ENCODE measurements at regions not wholly inside any gene's neighbourhood (a gene's known extent, or its start where the extent isn't known, plus 50 kb on each side); places are given as distances from the start of the nearest gene placed in this dataset.
"Not testable (repeated sequence)": the region's sequence is repeated elsewhere in the genome, so short reads cannot be mapped to it uniquely, and the experiment has no call there.

DNA sequence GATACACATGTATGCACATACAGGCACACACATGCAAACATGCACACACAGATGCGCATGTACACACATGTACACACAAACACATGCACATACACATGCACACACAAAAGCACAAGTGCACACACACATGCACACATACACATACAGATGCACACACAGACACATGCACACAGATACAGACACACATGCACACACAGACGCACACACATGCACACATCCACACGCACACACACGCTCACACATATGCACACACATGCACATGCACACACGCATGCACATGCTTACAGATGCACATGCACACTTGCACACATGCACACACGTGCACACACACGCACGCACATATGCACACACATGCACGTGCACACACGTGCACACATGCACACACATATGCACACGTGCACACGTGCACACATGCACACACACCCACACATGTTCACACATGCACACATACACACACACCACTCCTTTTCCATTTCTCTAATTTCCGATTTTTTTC is 283.8 kb upstream of the FRG2C start:
- TF ChIP-seq, protein P1, sequence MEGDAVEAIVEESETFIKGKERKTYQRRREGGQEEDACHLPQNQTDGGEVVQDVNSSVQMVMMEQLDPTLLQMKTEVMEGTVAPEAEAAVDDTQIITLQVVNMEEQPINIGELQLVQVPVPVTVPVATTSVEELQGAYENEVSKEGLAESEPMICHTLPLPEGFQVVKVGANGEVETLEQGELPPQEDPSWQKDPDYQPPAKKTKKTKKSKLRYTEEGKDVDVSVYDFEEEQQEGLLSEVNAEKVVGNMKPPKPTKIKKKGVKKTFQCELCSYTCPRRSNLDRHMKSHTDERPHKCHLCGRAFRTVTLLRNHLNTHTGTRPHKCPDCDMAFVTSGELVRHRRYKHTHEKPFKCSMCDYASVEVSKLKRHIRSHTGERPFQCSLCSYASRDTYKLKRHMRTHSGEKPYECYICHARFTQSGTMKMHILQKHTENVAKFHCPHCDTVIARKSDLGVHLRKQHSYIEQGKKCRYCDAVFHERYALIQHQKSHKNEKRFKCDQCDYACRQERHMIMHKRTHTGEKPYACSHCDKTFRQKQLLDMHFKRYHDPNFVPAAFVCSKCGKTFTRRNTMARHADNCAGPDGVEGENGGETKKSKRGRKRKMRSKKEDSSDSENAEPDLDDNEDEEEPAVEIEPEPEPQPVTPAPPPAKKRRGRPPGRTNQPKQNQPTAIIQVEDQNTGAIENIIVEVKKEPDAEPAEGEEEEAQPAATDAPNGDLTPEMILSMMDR (IDR thresholded peaks at IDR 0.05; ENCODE audit: low read length, missing control alignments): no peak
- DNase-seq (ENCODE audit: low read depth): no peak
- H3K4me3 ChIP-seq (replicated peaks; ENCODE audit: low read depth, low read length): no peak overlapping the region

DNA sequence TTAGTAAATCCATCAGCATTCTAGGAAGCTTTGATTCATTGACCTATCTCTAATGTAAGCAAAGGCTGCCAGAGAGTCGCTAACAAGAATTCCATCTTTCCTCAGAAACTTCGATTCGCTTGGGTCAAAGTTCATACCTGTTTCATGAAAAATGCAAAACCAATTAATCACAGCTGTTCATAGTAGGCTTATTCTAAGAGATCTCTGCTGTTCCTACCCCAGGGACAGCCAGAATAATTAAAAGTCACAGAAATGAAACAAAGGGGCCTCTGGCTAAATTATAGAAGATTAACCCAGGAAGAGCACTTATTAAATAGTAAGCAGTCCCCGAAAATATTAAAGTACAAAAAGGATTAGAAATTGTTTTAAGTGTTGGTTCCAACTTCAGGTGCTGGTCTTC is 280.1 kb upstream of the FRG2C start:
- DNase-seq (ENCODE audit: low read depth); H3K4me3 ChIP-seq (replicated peaks; ENCODE audit: low read depth, low read length): not testable (repeated sequence)

DNA sequence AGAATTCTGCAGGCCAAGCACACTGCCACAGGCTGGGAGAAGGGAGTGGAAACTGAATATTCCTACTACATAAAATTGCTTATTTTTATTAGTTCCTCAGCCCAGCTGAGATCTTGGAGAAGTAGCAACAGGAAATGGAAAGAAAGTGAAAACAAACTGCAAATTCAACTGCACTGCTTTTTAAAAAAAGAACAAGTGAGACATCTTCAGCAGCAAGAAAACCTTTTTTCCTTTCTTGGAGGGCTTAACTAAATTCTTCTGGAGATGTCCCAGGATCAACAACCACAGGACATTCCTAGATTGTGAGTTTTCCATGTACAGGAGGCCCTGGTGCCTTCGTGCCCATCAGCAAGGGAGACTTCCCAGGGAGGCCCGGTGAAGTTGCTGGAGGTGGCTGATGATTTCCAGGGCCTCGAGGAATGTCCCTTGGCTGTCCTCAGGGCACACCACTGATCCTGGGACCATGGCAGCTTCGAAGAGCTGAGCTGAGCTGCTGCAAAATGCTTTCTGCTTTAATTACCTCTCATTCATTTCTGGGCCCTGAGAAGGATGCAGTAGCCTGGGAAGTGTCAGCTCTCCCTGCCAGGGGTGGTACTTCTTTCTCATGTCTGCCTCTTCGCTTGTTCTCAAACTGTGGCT is 275.5 kb upstream of the FRG2C start:
- peak; percentile 1 for DNase-seq (ENCODE audit: low read depth)
- not testable (repeated sequence) for H3K4me3 ChIP-seq (replicated peaks; ENCODE audit: low read depth, low read length)

DNA sequence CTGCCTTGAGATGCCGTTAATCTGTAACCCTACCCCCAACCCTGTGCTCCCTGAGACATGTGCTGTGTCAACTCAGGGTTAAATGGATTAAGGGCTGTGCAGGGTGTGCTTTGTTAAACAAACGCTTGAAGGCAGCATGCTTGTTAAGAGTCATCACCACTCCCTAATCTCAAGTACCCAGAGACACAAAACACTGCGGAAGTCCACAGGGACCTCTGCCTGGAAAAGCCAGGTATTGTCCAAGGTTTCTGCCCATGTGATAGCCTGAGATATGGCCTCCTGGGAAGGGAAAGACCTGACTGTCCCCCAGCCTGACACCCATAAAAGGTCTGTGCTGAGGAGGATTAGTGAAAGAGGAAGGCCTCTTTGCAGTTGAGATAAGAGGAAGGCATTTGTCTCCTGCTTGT is 270.8 kb upstream of the FRG2C start:
- not testable (repeated sequence) for DNase-seq (ENCODE audit: low read depth); H3K4me3 ChIP-seq (replicated peaks; ENCODE audit: low read depth, low read length)

DNA sequence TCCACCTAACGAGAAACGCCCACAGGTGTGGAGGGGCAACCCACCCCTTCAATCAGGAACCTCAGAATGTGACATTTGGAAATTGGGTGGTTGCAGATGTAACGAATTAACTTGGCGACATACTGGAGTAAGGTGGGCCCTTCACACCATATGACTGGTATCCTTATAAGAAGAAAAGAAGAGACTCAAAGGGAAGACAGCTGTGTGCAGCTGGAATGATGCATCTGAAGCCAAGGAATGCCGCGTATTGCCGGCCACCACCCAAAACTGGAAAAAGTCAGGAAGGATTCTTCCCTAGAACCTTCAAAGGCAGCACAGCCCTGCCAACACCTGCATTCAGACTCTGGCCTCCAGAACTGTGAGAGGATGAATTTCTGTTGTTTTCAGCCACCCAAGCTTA is 270.0 kb upstream of the FRG2C start:
- not testable (repeated sequence) for DNase-seq (ENCODE audit: low read depth); H3K4me3 ChIP-seq (replicated peaks; ENCODE audit: low read depth, low read length)

DNA sequence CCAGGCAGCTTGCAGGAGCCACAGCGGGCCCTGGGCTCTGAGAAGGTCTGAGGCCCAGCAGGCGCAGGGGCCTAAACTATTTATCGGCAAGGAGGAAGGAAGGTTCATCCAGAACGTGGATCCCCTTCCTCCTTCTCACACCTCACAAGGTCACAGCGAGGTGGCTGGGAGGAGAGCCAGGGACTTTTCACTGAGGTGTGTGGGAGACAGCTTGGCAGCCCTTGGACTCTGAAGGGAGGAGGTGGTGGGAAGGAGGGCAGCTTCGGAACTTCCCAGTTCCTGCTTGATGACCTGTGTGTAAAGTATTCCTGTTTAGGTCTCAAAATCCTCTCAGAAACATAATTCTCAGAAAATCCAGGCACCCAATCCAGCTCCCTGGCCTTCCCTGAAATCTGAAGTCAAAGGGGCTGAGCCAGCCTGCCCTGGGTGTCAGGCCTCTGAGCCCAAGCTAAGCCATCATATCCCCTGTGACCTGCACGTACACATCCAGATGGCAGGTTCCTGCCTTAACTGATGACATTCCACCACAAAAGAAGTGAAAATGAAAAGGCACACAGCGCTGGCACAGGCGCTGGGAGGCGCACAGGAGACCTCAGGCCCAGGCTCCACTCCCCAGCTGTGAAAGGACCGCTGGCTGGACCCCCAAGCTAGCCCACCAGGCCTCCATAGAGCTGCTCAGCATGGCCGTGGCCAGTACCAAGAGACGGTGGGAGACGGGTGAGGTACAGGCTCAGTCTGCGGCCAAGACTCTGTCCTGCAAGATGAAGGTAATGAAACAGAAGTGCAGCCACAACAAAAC is 269.4 kb upstream of the FRG2C start:
- peak; percentile 7 for DNase-seq (ENCODE audit: low read depth)
- H3K4me3 ChIP-seq (replicated peaks; ENCODE audit: low read depth, low read length): not testable (repeated sequence)

DNA sequence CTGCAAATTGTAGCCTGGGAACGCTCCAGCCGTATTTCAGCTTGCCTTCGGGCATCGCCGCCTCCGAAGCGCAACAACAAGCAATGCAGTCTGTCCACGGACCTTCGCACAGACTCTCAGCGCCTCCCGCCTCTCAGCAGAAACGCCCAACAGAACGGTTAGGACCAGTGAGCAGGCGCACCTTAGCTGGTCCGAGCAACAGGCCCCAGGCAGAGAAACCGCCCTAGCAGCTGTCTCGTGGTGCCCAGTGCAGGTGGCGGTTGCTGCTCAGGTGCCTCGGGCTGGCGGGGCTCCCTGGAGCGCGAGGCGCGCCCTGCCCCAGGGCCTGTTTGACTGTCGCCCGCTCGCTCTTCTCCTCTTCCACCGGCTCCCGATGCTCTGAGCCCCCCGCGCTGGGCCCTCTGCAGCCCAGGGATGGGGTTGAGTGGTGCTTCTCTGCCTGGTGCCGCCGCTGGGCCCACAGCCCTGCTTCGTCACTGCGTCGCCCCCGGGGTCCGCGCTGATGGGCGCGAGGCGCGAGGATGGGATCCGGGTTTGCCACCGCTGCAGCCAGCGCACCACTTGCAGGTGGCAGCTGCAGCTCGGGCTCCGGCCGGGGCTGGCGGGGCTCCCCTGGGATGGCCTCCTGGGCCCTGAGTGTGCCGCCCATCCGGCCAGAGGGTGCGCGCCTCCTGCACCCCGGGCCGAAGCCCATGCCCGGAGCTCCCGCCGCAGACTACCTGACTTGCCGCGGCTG is 268.4 kb upstream of the FRG2C start:
- DNase-seq (ENCODE audit: low read depth): no peak
- no peak overlapping the region for H3K4me3 ChIP-seq (replicated peaks; ENCODE audit: low read depth, low read length)
- TF ChIP-seq, protein P1 (IDR thresholded peaks at IDR 0.05; ENCODE audit: low read length, missing control alignments): no peak

DNA sequence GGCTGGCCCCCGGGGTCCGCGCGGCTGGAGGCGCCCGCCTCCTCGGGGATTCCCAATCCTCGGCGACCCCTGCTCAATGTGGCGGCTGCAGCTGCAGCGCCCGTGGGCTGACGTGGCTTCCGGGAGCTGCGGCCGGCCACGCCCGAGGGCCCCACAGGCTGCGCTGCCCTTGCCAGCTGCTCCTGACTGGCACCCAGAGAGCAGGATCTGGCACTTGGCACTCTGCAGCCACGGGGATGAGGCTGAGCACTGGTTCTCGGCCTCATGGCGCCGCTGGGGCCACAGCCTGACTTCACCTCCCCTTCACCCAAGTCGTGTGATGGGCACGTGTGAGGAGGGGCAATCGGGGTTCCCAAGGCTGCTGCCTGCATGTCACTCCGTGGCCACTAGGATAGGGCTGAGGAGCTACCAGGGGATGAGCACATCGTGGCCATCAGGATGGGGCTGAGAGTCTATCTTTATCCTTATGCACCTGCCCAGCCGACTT is 267.8 kb upstream of the FRG2C start:
- H3K4me3 ChIP-seq (replicated peaks; ENCODE audit: low read depth, low read length): no peak overlapping the region
- DNase-seq (ENCODE audit: low read depth): no peak
- TF ChIP-seq, protein P1 (IDR thresholded peaks at IDR 0.05; ENCODE audit: low read length, missing control alignments): no peak

DNA sequence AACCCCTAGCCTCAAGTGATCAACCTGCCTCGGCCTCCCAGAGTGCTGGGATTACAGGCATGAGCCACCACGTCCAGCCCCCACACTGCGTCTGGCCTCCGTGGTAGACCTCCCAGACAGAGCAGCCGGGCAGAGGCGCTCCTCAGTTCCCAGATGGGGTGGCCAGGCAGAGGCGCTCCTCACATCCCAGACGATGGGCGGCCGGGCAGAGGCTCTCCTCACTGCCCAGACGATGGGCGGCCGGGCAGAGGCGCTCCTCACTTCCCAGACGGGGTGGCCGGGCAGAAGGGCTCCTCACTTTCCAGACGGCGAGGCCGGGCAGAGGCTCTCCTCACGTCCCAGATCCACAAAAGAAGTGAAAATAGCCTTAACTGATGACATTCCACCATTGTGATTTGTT is 266.6 kb upstream of the FRG2C start:
- not testable (repeated sequence) for H3K4me3 ChIP-seq (replicated peaks; ENCODE audit: low read depth, low read length); DNase-seq (ENCODE audit: low read depth)
